ENCODE measurements at regions not wholly inside any gene's neighbourhood (a gene's known extent, or its start where the extent isn't known, plus 50 kb on each side); places are given as distances from the start of the nearest gene placed in this dataset.
"Not testable (repeated sequence)": the region's sequence is repeated elsewhere in the genome, so short reads cannot be mapped to it uniquely, and the experiment has no call there.

DNA sequence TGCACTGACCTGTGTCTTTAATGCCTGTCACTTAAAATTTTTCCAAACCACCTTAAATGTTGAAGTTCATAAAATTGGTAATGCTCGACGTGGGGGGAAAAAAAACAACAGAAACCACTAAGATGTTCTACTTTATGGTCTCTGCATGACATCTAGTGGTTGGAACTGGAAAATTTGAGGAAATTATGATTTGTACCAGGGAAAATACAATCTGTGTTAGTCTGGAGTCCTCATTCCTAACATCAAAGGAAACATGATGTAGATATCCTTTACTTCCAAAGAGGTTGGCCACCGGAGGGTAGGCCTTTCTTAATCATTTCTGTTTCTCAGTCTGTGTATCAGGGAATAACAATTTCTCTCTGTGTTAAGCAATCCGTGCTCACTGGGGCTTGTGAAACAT lies 941.0 kb downstream of the LTN1 start:
- TF ChIP-seq CTCF (IDR thresholded peaks at IDR 0.05), result peak; percentile 26 to 72
- not testable (repeated sequence) for H3K4me3 ChIP-seq; H3K4me1 ChIP-seq; H3K36me3 ChIP-seq; DNase-seq (ENCODE audit: low spot score); H3K27ac ChIP-seq; H3K9me3 ChIP-seq; H3K27me3 ChIP-seq

DNA sequence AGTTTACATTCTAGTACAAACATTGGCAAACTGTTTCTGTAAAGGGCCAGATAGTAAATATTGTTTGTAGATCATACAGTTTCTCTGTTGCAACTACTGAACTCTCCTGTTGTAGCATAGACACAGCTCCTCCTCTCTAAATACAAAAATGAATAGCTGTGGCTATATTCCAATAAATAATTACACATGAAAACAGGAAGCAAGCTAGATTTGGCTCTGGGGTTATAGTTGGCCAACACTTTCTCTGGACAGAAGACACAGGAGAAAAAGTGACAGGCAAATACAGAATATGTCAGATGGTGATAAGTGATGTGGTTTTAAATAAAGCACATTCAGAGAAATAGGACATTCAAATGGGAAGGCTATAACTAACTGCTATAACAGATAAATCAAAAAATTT lies 957.0 kb downstream of the LTN1 start:
- not testable (repeated sequence) for H3K4me1 ChIP-seq; H3K36me3 ChIP-seq; H3K4me3 ChIP-seq; H3K27ac ChIP-seq; H3K27me3 ChIP-seq; DNase-seq (ENCODE audit: low spot score)
- peaks cover 0 to 10% of the 10 kb centered on the region in 2 donors for H3K9me3 ChIP-seq

GRCh38 chr21:28034916-28035315 lies 957.8 kb downstream of the LTN1 start:
- H3K27me3 ChIP-seq; H3K4me1 ChIP-seq; H3K4me3 ChIP-seq; H3K36me3 ChIP-seq; DNase-seq (ENCODE audit: low spot score); H3K27ac ChIP-seq: not testable (repeated sequence)
- peaks cover 0 to 17% of the 10 kb centered on the region in 2 donors for H3K9me3 ChIP-seq

DNA sequence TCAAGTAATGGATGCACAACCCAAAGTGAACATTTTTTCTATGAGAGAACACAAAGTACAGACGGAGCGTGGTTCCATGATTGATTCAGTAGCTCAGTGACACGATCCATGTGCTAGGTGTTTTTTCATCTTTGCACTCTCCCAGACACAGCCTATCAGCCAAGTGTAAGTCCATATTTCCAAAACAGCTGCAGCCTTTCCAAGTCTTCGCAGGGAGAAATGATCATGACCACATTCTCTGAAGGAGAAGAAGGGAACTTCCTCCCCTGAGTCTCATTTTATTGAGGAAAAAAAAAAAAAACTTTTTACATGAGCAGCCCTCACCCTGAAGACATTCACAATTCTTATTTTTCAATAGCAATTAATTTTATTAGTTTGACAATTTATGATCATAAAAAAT lies 958.3 kb downstream of the LTN1 start:
- H3K27ac ChIP-seq; H3K4me3 ChIP-seq; H3K36me3 ChIP-seq; H3K27me3 ChIP-seq; DNase-seq (ENCODE audit: low spot score); H3K4me1 ChIP-seq: not testable (repeated sequence)
- H3K9me3 ChIP-seq, result peaks cover 0 to 17% of the 10 kb centered on the region in 2 donors

DNA sequence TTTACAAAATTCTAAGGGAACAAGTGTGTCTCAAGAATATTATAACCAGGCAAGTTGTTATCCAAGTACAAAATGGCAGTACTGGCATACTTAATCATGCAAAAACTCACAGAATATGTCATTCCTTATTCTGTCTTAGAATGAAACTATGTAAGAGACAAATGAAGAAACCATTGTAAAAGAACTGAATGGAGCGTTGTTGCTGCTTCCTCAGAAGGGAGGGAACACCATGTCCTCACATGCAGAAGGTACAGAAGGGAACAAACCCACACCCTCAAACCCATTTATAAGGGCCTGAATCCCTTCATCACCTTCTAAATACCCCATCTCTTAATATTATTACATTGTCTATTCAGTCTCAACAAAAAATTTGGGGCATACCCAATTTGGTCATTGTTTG lies 960.0 kb downstream of the LTN1 start:
- not testable (repeated sequence) for H3K27ac ChIP-seq, H3K4me1 ChIP-seq

DNA sequence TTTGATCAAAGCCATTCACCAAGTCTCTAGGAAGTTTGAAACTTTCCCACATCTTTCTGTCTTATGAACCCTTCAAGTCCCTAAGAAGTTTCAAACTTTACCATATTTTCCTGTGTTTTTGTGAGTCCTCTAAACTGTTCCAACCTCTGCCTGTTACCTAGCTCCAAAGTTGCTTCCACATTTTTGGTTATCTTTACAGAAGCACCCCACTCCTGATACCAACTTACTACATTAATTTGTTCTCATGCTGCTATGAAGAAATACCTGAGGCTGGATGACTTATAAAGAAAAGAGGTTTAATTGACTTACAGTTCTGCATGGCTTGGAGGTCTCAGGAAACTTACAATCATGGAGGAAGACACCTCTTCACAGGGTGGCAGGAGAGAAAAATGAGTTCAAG lies 961.6 kb downstream of the LTN1 start:
- H3K36me3 ChIP-seq; H3K4me3 ChIP-seq; H3K27me3 ChIP-seq; DNase-seq (ENCODE audit: low spot score); H3K4me1 ChIP-seq; H3K27ac ChIP-seq: not testable (repeated sequence)
- peaks cover 0 to 17% of the 10 kb centered on the region in 2 donors for H3K9me3 ChIP-seq

More for the DNA sequence above, 960.0 kb downstream of the LTN1 start:
- H3K36me3 ChIP-seq; H3K4me3 ChIP-seq; DNase-seq (ENCODE audit: low spot score); H3K27me3 ChIP-seq: not testable (repeated sequence)
- H3K9me3 ChIP-seq, result peaks cover 0 to 17% of the 10 kb centered on the region in 2 donors

DNA sequence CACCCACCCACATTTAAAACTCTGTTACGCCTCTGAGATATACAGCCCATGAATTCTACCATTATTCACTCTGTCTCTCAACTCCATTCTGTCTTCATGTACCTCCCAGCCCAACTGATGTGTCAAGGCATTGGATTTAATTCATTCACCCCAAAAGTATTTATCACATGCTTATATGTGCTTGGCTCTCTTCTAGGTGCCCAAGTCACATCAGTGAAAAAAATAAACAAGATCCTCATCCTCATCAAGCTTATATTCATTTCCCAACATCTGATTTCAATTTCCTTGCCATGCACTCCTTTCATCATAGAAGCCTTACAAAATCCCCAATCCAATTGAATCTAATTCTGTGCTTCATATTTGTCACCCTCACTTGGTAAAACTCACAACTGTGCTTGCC lies 967.6 kb downstream of the LTN1 start:
- Histone ChIP-seq H3K9me3 (peaks cover 0 to 1% of the 10 kb centered on the region in 2 donors), H3K4me3 (no peak overlapping the region), H3K27ac (no peak overlapping the region), H3K36me3 (no peaks in the 10 kb centered on the region), H3K27me3 (no peaks in the 10 kb centered on the region), H3K4me1 (no peaks in the 10 kb centered on the region)
- TF ChIP-seq CTCF (IDR thresholded peaks at IDR 0.05), result no peak
- no peak for DNase-seq (ENCODE audit: low spot score)

- DNase-seq (ENCODE audit: low spot score), result no peak
- Histone ChIP-seq H3K4me1 (no peaks in the 10 kb centered on the region), H3K36me3 (no peaks in the 10 kb centered on the region), H3K4me3 (no peak overlapping the region), H3K9me3 (no peaks in the 10 kb centered on the region), H3K27me3 (no peaks in the 10 kb centered on the region), H3K27ac (no peak overlapping the region)
- TF ChIP-seq CTCF (IDR thresholded peaks at IDR 0.05), result no peak
Observed at GRCh38 chr21:28018741-28019669, 973.7 kb downstream of the LTN1 start.
